ENCODE measurements at regions not wholly inside any gene's neighbourhood (a gene's known extent, or its start where the extent isn't known, plus 50 kb on each side); places are given as distances from the start of the nearest gene placed in this dataset.

DNA sequence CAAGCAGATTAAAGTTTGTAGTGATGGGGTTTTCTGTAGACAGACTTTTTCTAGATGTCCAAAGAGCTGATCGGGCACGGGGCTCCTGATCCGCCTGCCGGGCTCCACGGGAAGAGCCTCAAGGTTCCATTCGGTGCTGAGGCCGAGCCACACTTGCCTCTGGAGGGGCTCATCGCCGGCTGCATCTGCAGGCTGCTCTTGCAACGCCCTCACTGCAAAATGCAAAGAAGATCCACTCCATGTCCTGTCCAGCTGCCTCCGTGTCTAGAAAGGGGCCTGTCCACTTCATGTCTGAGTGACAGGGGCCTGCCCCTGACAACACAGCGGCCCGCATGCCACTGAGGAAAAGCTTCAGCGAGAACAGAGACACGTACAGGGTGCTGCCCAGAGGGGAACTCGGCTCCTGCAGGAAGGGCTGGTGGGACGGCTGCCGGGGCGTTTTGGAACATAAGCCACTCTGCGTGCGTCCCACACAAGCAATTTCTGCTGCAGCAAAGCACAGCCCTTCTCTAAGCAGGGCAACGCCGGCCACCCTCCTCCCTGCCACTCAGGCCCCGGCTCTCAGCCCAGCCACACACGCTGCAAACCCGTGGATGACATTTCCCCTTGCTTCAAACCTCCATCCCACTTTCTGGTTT is 53.6 kb upstream of the CTDP1 start:
- H3K27me3 ChIP-seq (replicated peaks; ENCODE audit: insufficient read depth, low read length) = no peaks in the 10 kb centered on the region
- H4K20me1 ChIP-seq (ENCODE audit: insufficient read depth, low read length) = no peaks in the 10 kb centered on the region
- peak overlapping the region; percentile 74; the same call in 1 of the 2 replicates for H3K27ac ChIP-seq (ENCODE audit: low read length)
- TF ChIP-seq EZH2 (optimal IDR thresholded peaks at IDR 0.05; ENCODE audit: low read depth, low read length) (no peak), EZH2phosphoT487 (IDR thresholded peaks at IDR 0.05; ENCODE audit: low read length) (no peak), CTCF (IDR thresholded peaks at IDR 0.05; ENCODE audit: low read length) (no peak)
- H3K4me2 ChIP-seq (ENCODE audit: low read depth, low read length) = no peak overlapping the region
- H3K4me1 ChIP-seq (ENCODE audit: low read length) = peaks cover 18% of the 10 kb centered on the region
- H3K79me2 ChIP-seq (ENCODE audit: low read length) = no peaks in the 10 kb centered on the region
- no peak overlapping the region for H3K4me3 ChIP-seq (ENCODE audit: low read length)
- no peaks in the 10 kb centered on the region for H3K9me2 ChIP-seq (replicated peaks; ENCODE audit: insufficient read depth, low read length)
- no peaks in the 10 kb centered on the region for H3K36me3 ChIP-seq (replicated peaks; ENCODE audit: insufficient read depth, low read length)
- no peak for DNase-seq
- peaks cover 7% of the 10 kb centered on the region; the same call in 1 of the 2 replicates for H3F3A ChIP-seq (ENCODE audit: insufficient read depth, low read length)
- H2AFZ ChIP-seq (ENCODE audit: low read length) = no peak overlapping the region
- no peak overlapping the region for H3K9ac ChIP-seq (ENCODE audit: low read length)
- no peaks in the 10 kb centered on the region for H3K9me3 ChIP-seq (replicated peaks; ENCODE audit: insufficient read depth, low read length)

DNA sequence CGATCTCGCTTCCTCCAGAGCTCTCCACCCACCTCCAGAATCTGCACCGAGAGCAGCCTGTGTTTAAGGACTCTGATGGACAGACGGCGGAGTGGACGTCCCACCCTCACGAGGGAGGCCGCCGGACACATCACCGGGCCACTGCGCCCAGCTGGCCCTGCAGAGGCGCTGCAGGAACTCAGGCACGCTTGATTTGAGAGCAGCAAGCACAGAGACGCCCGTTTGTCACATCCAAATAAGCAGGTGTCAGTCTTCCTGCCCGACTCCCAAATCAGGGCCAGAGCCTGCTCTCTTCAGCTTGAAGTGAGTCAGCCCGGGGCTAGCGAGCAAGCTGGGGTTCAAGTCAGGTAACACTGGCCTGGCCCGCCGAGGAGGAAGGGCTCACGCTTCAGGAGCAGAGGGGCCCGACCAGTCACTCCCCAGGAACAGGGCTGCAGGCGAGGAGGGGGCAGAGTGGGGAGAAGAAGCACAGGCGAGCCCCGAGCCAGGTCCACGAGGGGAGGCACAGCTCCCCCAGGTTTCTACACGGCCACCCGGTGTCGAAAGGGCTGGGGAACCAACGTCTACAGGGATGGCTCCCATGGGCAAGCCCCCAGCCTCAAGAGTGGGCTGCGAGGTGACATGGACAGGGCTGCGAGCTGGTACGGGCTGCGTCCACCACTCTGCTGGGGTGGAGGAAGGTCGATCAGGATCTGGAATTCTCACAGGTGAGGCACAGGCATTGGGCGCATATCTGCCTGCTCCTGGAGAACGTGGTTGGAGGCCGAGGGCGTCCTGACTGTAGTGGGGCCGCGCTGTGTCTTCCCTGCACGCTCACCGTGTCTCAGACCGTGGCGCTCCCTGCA is 52.5 kb upstream of the CTDP1 start:
- H3K4me1 ChIP-seq (ENCODE audit: low read length) = peaks cover 18% of the 10 kb centered on the region
- no peak overlapping the region for H2AFZ ChIP-seq (ENCODE audit: low read length)
- H3K9me2 ChIP-seq (replicated peaks; ENCODE audit: insufficient read depth, low read length) = no peaks in the 10 kb centered on the region
- no peaks in the 10 kb centered on the region for H3K79me2 ChIP-seq (ENCODE audit: low read length)
- no peaks in the 10 kb centered on the region for H3K9me3 ChIP-seq (replicated peaks; ENCODE audit: insufficient read depth, low read length)
- DNase-seq = no peak
- H3K4me3 ChIP-seq (ENCODE audit: low read length) = no peak overlapping the region
- no peak overlapping the region for H3K27ac ChIP-seq (ENCODE audit: low read length)
- H3K36me3 ChIP-seq (replicated peaks; ENCODE audit: insufficient read depth, low read length) = no peaks in the 10 kb centered on the region
- no peak overlapping the region for H3K9ac ChIP-seq (ENCODE audit: low read length)
- TF ChIP-seq EZH2phosphoT487 (IDR thresholded peaks at IDR 0.05; ENCODE audit: low read length) (no peak), EZH2 (optimal IDR thresholded peaks at IDR 0.05; ENCODE audit: low read depth, low read length) (no peak), CTCF (IDR thresholded peaks at IDR 0.05; ENCODE audit: low read length) (no peak)
- H3F3A ChIP-seq (ENCODE audit: insufficient read depth, low read length) = peaks cover 7% of the 10 kb centered on the region; the same call in 1 of the 2 replicates
- no peaks in the 10 kb centered on the region for H3K27me3 ChIP-seq (replicated peaks; ENCODE audit: insufficient read depth, low read length)
- no peaks in the 10 kb centered on the region for H4K20me1 ChIP-seq (ENCODE audit: insufficient read depth, low read length)
- no peak overlapping the region for H3K4me2 ChIP-seq (ENCODE audit: low read depth, low read length)

GRCh38 chr18:79627750-79628294 is 51.8 kb upstream of the CTDP1 start:
- Histone ChIP-seq H3K4me1 (ENCODE audit: low read length) (peaks cover 18% of the 10 kb centered on the region), H3K4me2 (ENCODE audit: low read depth, low read length) (no peak overlapping the region)

More at GRCh38 chr18:79627750-79628294, 51.8 kb upstream of the CTDP1 start:
- Histone ChIP-seq H3K79me2 (ENCODE audit: low read length) (no peaks in the 10 kb centered on the region), H2AFZ (ENCODE audit: low read length) (no peak overlapping the region), H3K27me3 (replicated peaks; ENCODE audit: insufficient read depth, low read length) (no peaks in the 10 kb centered on the region), H3K27ac (ENCODE audit: low read length) (no peak overlapping the region), H4K20me1 (ENCODE audit: insufficient read depth, low read length) (no peaks in the 10 kb centered on the region), H3K4me3 (ENCODE audit: low read length) (no peak overlapping the region), H3F3A (ENCODE audit: insufficient read depth, low read length) (peaks cover 7% of the 10 kb centered on the region; the same call in 1 of the 2 replicates), H3K9ac (ENCODE audit: low read length) (no peak overlapping the region), H3K9me2 (replicated peaks; ENCODE audit: insufficient read depth, low read length) (no peaks in the 10 kb centered on the region), H3K36me3 (replicated peaks; ENCODE audit: insufficient read depth, low read length) (no peaks in the 10 kb centered on the region), H3K9me3 (replicated peaks; ENCODE audit: insufficient read depth, low read length) (no peaks in the 10 kb centered on the region)
- DNase-seq = no peak
- TF ChIP-seq EZH2 (optimal IDR thresholded peaks at IDR 0.05; ENCODE audit: low read depth, low read length) (no peak), CTCF (IDR thresholded peaks at IDR 0.05; ENCODE audit: low read length) (no peak), EZH2phosphoT487 (IDR thresholded peaks at IDR 0.05; ENCODE audit: low read length) (no peak)

Measured in MM.1S (cell line).